ENCODE measurements at regions not wholly inside any gene's neighbourhood (a gene's known extent, or its start where the extent isn't known, plus 50 kb on each side); places are given as distances from the start of the nearest gene placed in this dataset.

- TF ChIP-seq CTCF (IDR thresholded peaks at IDR 0.05; ENCODE audit: insufficient read depth, low read depth, low read length, missing control alignments): no peak
- no peak for DNase-seq (ENCODE audit: low read depth)
- no peak overlapping the region for H3K4me3 ChIP-seq (ENCODE audit: low read length)
These were observed 260.8 kb downstream of the AUH start for GRCh38 chr9:91100878-91101450.

- DNase-seq (ENCODE audit: low read depth): no peak
- TF ChIP-seq CTCF (IDR thresholded peaks at IDR 0.05; ENCODE audit: insufficient read depth, low read depth, low read length, missing control alignments): no peak
- no peak overlapping the region for H3K4me3 ChIP-seq (ENCODE audit: low read length)
These were observed 260.0 kb downstream of the AUH start for GRCh38 chr9:91101611-91102168.

GRCh38 chr9:91102269-91102668 is 259.4 kb downstream of the AUH start:
- no peak for TF ChIP-seq CTCF (IDR thresholded peaks at IDR 0.05; ENCODE audit: insufficient read depth, low read depth, low read length, missing control alignments)
- DNase-seq (ENCODE audit: low read depth): peak; percentile 49
- H3K4me3 ChIP-seq (ENCODE audit: low read length): no peak overlapping the region

GRCh38 chr9:91103931-91104330 is 257.8 kb downstream of the AUH start:
- no peak for TF ChIP-seq CTCF (IDR thresholded peaks at IDR 0.05; ENCODE audit: insufficient read depth, low read depth, low read length, missing control alignments)
- DNase-seq (ENCODE audit: low read depth): no peak

GRCh38 chr9:91106415-91107081 is 255.2 kb downstream of the AUH start:
- no peak for TF ChIP-seq CTCF (IDR thresholded peaks at IDR 0.05; ENCODE audit: insufficient read depth, low read depth, low read length, missing control alignments)
- no peak for DNase-seq (ENCODE audit: low read depth)
- no peak overlapping the region for H3K4me3 ChIP-seq (ENCODE audit: low read length)

More at GRCh38 chr9:91103931-91104330, 257.8 kb downstream of the AUH start:
- no peak overlapping the region for H3K4me3 ChIP-seq (ENCODE audit: low read length)

GRCh38 chr9:91111226-91111625 is 250.5 kb downstream of the AUH start:
- no peak for DNase-seq (ENCODE audit: low read depth)
- no peak overlapping the region for H3K4me3 ChIP-seq (ENCODE audit: low read length)
- TF ChIP-seq CTCF (IDR thresholded peaks at IDR 0.05; ENCODE audit: insufficient read depth, low read depth, low read length, missing control alignments): no peak

Measured in epithelial cell of esophagus (primary cell).